ENCODE measurements at regions not wholly inside any gene's neighbourhood (a gene's known extent, or its start where the extent isn't known, plus 50 kb on each side); places are given as distances from the start of the nearest gene placed in this dataset.

DNA sequence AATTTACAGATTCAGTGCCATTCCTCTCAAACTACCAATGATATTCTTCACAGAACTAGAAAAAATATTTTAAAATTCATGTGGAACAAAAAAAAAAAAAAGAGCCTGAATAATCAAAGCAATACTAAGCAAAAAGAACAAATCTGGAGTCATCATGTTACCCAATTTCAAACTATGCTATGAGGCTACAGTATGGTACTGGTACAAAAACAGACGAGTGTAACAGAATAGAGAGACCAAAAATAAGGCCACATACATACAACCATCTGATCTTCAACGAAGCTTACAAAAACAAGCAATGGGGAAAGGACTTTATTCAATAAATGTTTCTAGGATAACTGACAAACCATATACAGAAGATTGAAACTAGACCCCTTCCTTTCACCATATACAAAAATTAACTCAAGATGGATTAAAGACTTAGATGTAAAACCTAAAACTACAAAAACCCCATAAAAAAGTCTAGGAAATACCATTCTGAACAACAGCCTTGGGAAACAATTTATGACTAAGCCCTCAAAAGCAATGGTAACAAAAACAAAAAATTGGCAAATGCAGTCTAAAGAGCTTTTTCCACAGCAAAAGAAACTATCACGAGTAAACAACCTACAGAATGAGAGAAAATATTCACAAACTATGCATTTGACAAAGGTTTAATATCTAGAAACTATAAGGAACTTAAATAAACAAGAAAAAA is 207.7 kb downstream of the PTN start:
- H3K27me3 ChIP-seq: no peaks in the 10 kb centered on the region
- no peak for DNase-seq
- H3K4me1 ChIP-seq: no peaks in the 10 kb centered on the region
- H3K36me3 ChIP-seq: no peaks in the 10 kb centered on the region
- no peaks in the 10 kb centered on the region for H3K9me3 ChIP-seq
- H3K27ac ChIP-seq: no peak overlapping the region
- H3K4me3 ChIP-seq: no peak overlapping the region
- TF ChIP-seq POLR2A (IDR thresholded peaks at IDR 0.05): no peak
- TF ChIP-seq, protein P1, sequence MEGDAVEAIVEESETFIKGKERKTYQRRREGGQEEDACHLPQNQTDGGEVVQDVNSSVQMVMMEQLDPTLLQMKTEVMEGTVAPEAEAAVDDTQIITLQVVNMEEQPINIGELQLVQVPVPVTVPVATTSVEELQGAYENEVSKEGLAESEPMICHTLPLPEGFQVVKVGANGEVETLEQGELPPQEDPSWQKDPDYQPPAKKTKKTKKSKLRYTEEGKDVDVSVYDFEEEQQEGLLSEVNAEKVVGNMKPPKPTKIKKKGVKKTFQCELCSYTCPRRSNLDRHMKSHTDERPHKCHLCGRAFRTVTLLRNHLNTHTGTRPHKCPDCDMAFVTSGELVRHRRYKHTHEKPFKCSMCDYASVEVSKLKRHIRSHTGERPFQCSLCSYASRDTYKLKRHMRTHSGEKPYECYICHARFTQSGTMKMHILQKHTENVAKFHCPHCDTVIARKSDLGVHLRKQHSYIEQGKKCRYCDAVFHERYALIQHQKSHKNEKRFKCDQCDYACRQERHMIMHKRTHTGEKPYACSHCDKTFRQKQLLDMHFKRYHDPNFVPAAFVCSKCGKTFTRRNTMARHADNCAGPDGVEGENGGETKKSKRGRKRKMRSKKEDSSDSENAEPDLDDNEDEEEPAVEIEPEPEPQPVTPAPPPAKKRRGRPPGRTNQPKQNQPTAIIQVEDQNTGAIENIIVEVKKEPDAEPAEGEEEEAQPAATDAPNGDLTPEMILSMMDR (IDR thresholded peaks at IDR 0.05): no peak
- intact Hi-C loops (cut with DNase I; ENCODE audit: low total_unique reads): no loop called here

DNA sequence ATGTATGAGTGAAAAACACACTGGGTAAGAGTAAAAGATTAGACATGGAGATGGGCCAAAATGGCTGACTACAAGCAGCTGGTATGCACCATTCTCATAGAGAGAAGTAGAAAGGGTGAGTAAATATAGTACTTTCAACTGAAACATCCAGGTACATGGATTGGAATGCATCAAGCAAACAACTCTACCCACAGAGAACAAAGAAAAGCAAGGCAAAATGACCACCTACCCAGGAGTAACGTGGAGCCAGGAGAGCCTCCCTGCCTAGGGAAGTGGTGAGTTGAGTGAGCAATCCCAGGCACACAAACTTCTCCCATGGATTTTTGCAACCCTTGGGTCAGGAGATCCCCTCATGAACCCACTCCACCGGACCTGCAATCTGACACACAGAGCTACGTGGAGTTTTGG is 212.8 kb downstream of the PTN start:
- no peak overlapping the region for H3K4me3 ChIP-seq
- H3K27me3 ChIP-seq: no peaks in the 10 kb centered on the region
- no peaks in the 10 kb centered on the region for H3K9me3 ChIP-seq
- H3K36me3 ChIP-seq: no peaks in the 10 kb centered on the region
- intact Hi-C loops (cut with DNase I; ENCODE audit: low total_unique reads): no loop called here
- H3K27ac ChIP-seq: no peak overlapping the region
- H3K4me1 ChIP-seq: no peaks in the 10 kb centered on the region
- TF ChIP-seq, protein P1 (IDR thresholded peaks at IDR 0.05): no peak
- no peak for TF ChIP-seq POLR2A (IDR thresholded peaks at IDR 0.05)
- DNase-seq: no peak

DNA sequence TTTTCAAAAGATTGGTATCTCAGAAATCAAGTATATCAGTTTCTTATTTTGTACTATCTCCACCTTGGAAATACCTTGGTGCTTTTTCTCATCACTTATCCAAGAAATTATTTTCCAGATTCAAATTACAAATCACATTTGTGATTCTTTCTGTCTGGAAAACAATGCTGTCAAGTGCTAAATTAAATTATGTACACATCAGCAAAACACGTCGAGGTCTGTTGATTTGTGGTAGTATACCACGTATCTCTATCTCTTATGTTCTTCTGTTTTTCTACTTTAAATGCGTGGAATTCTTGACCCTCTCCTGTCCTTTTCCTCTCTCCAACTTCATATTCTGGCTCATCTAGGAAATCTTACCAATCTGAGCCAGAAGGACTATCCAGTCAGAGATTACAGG is 214.5 kb downstream of the PTN start:
- H3K4me1 ChIP-seq: no peaks in the 10 kb centered on the region
- H3K27me3 ChIP-seq: no peaks in the 10 kb centered on the region
- no peak overlapping the region for H3K27ac ChIP-seq
- intact Hi-C loops (cut with DNase I; ENCODE audit: low total_unique reads): no loop called here
- TF ChIP-seq, protein P1 (IDR thresholded peaks at IDR 0.05): no peak
- TF ChIP-seq POLR2A (IDR thresholded peaks at IDR 0.05): no peak
- H3K9me3 ChIP-seq: no peaks in the 10 kb centered on the region
- H3K4me3 ChIP-seq: no peak overlapping the region
- H3K36me3 ChIP-seq: no peaks in the 10 kb centered on the region
- DNase-seq: no peak

DNA sequence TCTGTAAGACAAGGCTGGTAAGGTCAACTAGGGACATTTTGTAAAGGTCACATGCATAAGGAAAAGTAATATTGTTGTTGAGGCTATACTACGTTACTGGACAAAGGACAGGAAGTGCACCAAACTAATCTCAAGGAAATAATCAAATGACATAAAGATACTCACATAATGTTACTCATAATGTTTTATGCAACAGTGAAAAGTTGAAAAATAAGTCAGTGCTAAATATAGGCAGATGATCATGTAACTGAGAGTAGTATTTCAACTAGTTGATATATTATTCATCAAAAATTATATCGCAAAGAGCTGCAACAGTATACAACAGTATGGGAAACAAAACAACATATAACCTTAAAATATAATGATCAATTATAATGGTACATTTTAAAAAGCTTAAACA is 215.7 kb downstream of the PTN start:
- no peaks in the 10 kb centered on the region for H3K27me3 ChIP-seq
- H3K4me3 ChIP-seq: no peak overlapping the region
- H3K27ac ChIP-seq: no peak overlapping the region
- H3K9me3 ChIP-seq: no peaks in the 10 kb centered on the region
- no peak for DNase-seq
- no peaks in the 10 kb centered on the region for H3K4me1 ChIP-seq
- H3K36me3 ChIP-seq: no peaks in the 10 kb centered on the region
- intact Hi-C loops (cut with DNase I; ENCODE audit: low total_unique reads): no loop called here
- no peak for TF ChIP-seq POLR2A (IDR thresholded peaks at IDR 0.05)
- TF ChIP-seq, protein P1 (IDR thresholded peaks at IDR 0.05): no peak

DNA sequence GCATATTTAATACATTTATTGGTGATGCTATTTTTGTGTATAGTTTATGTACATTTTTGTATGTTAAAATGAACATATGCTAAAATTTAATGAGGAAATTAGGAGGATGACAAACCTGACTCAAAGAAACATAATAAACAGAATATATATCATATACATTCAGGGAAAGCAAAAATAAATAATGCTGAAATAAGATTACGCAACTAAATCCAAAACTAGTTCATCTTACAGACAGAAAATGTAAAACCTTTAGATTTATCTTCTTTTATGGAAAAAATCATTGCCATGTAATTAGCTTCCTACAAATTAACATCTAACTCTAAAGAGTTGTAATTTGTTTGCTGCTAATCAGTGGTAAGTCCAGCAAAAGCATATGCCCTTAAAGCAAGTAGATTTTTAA is 216.5 kb downstream of the PTN start:
- no peak overlapping the region for H3K27ac ChIP-seq
- no peaks in the 10 kb centered on the region for H3K27me3 ChIP-seq
- no peak for TF ChIP-seq POLR2A (IDR thresholded peaks at IDR 0.05)
- TF ChIP-seq, protein P1 (IDR thresholded peaks at IDR 0.05): no peak
- no peaks in the 10 kb centered on the region for H3K4me1 ChIP-seq
- no peaks in the 10 kb centered on the region for H3K36me3 ChIP-seq
- no peaks in the 10 kb centered on the region for H3K9me3 ChIP-seq
- no peak overlapping the region for H3K4me3 ChIP-seq
- intact Hi-C loops (cut with DNase I; ENCODE audit: low total_unique reads): no loop called here
- DNase-seq: no peak
